ENCODE measurements at regions not wholly inside any gene's neighbourhood (a gene's known extent, or its start where the extent isn't known, plus 50 kb on each side); places are given as distances from the start of the nearest gene placed in this dataset.

GRCh38 chr7:50146692-50147091 is 53.6 kb upstream of the ZPBP start:
- H3K27ac ChIP-seq, result no peak overlapping the region
- TF ChIP-seq ZFX (IDR thresholded peaks at IDR 0.05), result no peak

GRCh38 chr7:50145801-50146338 is 52.8 kb upstream of the ZPBP start:
- no peak overlapping the region for H3K27ac ChIP-seq
- no peak for TF ChIP-seq ZFX (IDR thresholded peaks at IDR 0.05)
- TF ChIP-seq, protein P1, sequence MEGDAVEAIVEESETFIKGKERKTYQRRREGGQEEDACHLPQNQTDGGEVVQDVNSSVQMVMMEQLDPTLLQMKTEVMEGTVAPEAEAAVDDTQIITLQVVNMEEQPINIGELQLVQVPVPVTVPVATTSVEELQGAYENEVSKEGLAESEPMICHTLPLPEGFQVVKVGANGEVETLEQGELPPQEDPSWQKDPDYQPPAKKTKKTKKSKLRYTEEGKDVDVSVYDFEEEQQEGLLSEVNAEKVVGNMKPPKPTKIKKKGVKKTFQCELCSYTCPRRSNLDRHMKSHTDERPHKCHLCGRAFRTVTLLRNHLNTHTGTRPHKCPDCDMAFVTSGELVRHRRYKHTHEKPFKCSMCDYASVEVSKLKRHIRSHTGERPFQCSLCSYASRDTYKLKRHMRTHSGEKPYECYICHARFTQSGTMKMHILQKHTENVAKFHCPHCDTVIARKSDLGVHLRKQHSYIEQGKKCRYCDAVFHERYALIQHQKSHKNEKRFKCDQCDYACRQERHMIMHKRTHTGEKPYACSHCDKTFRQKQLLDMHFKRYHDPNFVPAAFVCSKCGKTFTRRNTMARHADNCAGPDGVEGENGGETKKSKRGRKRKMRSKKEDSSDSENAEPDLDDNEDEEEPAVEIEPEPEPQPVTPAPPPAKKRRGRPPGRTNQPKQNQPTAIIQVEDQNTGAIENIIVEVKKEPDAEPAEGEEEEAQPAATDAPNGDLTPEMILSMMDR (conservative IDR thresholded peaks at IDR 0.05), result no peak

DNA sequence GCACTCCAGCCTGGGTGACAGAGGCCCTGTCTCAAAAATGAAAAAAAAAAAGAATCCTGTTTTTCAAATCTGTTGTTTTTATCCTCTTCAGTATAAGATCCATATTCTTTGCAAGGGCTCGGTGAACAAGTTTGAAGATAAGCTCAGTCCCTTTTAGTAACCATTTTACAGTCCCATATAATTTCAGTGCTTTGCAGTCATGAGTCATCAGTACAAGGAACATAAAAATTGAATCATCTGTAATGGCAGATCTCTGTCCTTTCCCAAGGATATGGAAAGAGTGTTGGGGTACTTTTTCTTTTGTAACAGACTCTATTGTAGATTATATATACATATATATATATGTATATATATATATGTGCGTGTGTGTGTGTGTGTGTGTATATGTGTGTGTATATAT is 52.2 kb upstream of the ZPBP start:
- no peak overlapping the region for H3K27ac ChIP-seq

More for the DNA sequence above, 52.2 kb upstream of the ZPBP start:
- TF ChIP-seq, protein P1 (conservative IDR thresholded peaks at IDR 0.05), result no peak
- TF ChIP-seq ZFX (IDR thresholded peaks at IDR 0.05), result no peak
